DMS53 treated with DMSO at 0.1 percent for 48 hours (cell line): ENCODE measurements at regions not wholly inside any gene's neighbourhood (a gene's known extent, or its start where the extent isn't known, plus 50 kb on each side); places are given as distances from the start of the nearest gene placed in this dataset.
"Not testable (repeated sequence)": the region's sequence is repeated elsewhere in the genome, so short reads cannot be mapped to it uniquely, and the experiment has no call there.

Experiments used
- DNase-seq: peaks from one replicate; lab custom pipeline; 2025; ENCODE audit not compliant: unreplicated experiment; lab: John Stamatoyannopoulos, UW

DNA sequence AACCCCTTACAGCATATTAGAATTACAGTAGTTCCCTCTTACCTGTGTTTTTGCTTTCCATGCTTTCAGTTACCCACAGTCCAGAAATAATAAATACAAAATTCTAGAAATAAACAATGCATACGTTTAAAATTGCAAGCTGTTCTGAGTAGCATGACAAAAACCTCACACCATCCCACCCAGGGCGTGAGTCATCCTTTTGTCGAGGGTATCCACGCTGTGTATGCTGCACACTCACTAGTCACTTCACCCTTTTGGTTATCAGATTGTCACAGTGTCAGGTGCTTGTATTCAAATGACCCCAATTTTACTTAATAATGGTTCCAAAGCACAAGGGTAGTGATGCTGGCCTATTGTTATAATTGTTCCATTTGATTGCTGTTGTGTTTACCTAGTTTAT is 72.5 kb upstream of the P3H2 start:
- DNase-seq = no peak

DNA sequence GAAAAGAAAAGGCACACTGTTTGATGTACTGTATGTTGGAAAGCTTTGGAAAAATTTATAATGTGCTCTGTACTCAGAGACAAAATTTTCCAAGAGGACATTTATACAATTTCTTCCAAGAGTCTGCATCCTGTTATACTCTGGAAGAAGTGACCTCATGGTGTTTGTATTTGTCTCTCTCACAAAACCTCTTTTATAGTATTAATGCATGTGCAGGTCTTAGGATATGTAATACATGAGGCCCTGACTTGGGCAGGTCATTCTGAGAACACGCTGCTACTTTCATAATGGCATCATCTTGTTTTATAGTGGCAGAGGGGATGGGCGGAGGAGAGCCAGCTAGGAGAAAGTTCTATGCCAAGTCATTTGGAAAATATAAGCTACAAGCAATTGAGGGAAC is 72.0 kb upstream of the P3H2 start:
- no peak for DNase-seq

DNA sequence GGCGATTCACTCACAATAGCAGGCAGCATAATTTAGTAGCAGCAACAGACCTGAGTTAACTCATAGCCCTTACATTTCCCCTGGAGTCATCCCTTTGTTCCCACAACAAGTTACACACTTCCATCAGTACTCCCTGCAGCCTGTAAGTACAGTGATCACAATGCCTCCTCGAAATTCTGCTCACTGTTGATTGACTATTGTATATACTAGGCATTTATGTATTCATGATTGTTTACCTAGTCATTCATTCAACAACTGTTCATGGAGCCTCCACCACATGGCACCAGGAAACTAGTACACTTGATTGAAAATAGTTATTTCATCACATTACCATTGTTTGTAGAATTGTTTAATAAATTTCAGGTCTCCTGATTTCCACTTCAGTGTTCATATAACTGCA is 71.4 kb upstream of the P3H2 start:
- peak; percentile 14 for DNase-seq

DNA sequence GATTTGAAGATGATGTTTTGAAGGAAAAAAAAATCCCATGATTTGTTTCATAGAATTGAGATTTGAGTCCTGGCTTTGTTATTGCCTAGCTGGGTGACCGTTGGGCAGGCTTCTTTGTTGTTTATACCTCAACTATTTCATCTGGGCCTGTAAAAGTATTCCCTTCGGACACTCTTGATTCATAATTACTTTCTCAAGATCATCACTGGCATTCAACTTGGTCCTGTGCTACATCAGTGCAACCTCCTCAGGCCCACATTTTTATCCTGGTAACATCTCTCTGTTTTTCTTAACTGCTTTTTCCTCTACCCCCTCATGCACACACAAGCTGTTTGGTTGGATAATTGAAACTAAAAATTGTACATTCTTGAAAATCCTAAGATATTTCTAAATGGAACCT is 67.5 kb upstream of the P3H2 start:
- DNase-seq = no peak

- peak; percentile 30 for DNase-seq
Observed at GRCh38 chr3:190183121-190183520, 62.4 kb upstream of the P3H2 start.

DNA sequence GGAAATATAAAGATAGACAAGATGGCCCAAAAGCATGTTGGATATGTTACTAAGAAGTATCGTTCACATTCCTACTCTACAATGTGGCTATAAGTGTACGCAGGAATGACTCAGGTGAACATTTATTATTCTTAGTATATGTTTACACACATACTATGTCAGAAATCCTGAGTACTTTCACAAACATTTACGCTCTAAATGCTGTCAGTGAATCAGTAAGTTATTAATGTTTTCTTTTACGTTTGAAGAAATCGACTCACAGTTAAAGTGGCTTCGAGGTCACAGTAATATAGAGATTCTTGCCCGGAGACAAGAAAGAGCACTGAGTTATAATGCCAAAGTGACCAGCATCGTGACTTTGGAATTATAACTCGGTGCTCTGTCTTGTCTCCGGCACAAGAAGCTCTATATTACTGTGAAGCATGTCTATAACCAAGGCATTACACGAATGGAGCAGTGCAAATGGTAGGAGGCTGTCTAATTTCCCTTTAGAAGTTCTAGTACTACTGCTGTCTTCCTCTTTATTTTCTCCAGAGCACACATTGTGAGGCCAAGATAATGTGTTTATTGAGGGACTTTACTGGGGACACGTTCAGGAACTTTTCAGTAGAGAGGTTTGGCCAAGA is 61.8 kb upstream of the P3H2 start:
- peak; percentile 30 for DNase-seq

- no peak for DNase-seq
Observed at GRCh38 chr3:190180268-190180667, 59.6 kb upstream of the P3H2 start.

GRCh38 chr3:190178779-190179178 is 58.1 kb upstream of the P3H2 start:
- no peak for DNase-seq

GRCh38 chr3:190176933-190177525 is 56.3 kb upstream of the P3H2 start:
- DNase-seq = not testable (repeated sequence)

GRCh38 chr3:190176106-190176505 is 55.4 kb upstream of the P3H2 start:
- DNase-seq = not testable (repeated sequence)

DNA sequence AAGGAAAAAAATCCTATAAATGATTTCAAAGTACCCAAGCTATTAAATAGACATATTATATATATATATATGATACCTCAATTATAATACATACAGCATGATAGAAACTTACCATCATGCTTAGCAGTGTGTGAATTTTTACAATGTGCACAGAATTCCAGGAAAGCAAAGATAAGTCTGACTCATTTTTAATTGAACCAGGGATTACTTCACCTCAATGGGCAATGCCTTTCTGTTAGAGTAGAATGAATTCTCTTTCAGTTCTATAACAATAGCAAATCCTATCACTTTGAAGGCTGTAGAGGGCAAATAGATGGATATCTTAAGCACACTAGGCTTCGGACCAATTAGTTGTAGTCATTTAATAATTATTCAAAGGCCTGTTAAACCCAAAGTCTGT is 54.8 kb upstream of the P3H2 start:
- no peak for DNase-seq

- no peak for DNase-seq
Observed at GRCh38 chr3:190174471-190174870, 53.8 kb upstream of the P3H2 start.

- DNase-seq = no peak
Observed at GRCh38 chr3:190173426-190173825, 52.7 kb upstream of the P3H2 start.

DNA sequence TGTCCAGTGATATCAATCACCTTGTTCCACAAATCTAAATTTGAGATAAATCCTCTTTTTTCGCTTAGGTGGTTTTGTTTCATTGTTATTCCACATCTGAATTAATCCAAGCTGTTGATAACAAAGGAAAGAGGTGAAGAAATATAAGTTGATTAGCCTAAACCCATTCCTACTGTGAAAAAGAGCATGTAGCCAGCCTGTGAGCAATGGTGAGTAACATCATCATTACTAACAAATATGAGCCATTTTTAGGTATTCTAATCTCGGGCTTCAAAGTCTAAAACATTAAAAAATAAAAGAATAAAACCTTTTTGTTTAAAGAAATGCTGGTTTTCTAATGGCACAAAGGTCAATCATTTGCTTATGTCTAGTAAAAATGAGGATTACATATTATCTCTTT is 52.1 kb upstream of the P3H2 start:
- no peak for DNase-seq
